Esophagus squamous epithelium (tissue), 4 donors: ENCODE measurements at regions not wholly inside any gene's neighbourhood (a gene's known extent, or its start where the extent isn't known, plus 50 kb on each side); places are given as distances from the start of the nearest gene placed in this dataset.

Source experiments
- POLR2A ChIP-seq, 4 donors: fragments of 450-650 bp; IDR thresholded peaks; one replicate each; pipeline ENCODE4 v1.6.1; 2017; ENCODE audit warnings: antibody characterized with exemption in 4 of 4, mild to moderate bottlenecking in 4 of 4, moderate library complexity in 3 of 4
- TF ChIP-seq, protein P1 (sequence below), 6 experiments: fragments of 450-650 bp in 4 of 6; fragments of 200-600 bp in 2 of 6; sonication (generic) in 2 of 6; IDR thresholded peaks; one replicate each; pipeline ENCODE4 v1.5.1; 2016 to 2019; ENCODE audit warnings: antibody characterized with exemption in 6 of 6, mild to moderate bottlenecking in 4 of 6, moderate library complexity in 4 of 6

DNA sequence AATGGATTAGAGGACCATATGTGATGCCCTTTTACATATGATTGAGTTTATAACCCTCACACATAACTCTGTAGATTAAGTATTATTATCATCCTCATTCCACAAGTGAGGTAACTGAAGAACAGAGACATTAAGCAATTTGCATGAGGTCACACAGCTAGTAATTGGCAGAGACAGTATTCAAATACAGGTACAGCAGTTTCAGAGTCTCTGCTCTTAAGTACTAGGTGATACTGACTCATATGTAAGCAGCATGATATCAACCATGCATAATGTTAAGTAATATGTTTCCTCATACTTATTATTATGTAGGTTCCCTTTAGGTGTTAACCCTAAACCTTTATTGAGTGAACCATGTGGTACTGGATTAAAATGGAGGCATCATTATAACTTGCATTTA lies 1562.4 kb upstream of the RAG2 start:
- TF ChIP-seq, protein P1, sequence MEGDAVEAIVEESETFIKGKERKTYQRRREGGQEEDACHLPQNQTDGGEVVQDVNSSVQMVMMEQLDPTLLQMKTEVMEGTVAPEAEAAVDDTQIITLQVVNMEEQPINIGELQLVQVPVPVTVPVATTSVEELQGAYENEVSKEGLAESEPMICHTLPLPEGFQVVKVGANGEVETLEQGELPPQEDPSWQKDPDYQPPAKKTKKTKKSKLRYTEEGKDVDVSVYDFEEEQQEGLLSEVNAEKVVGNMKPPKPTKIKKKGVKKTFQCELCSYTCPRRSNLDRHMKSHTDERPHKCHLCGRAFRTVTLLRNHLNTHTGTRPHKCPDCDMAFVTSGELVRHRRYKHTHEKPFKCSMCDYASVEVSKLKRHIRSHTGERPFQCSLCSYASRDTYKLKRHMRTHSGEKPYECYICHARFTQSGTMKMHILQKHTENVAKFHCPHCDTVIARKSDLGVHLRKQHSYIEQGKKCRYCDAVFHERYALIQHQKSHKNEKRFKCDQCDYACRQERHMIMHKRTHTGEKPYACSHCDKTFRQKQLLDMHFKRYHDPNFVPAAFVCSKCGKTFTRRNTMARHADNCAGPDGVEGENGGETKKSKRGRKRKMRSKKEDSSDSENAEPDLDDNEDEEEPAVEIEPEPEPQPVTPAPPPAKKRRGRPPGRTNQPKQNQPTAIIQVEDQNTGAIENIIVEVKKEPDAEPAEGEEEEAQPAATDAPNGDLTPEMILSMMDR (IDR thresholded peaks at IDR 0.05): no peak
- no peak for TF ChIP-seq POLR2A (IDR thresholded peaks at IDR 0.05)
